Natural killer cell (primary cell): ENCODE measurements at regions not wholly inside any gene's neighbourhood (a gene's known extent, or its start where the extent isn't known, plus 50 kb on each side); places are given as distances from the start of the nearest gene placed in this dataset.

Source experiments
- ATAC-seq, 3 donors: fragments of 150-1000 bp in 2 of 3; fragments of 200-7000 bp in 1 of 3; cut with Tn5 transposase; 1 replicate in 1 of 3; 2 replicates in 2 of 3; pipeline ENCODE4 v1.10.0; 2021; ENCODE audit warnings: mild to moderate bottlenecking in 2 of 3, moderate library complexity in 2 of 3
- DNase-seq, 2 donors: peaks; one replicate each; pipeline versions ENCODE4 v3.0.0 to v3.0.0-alpha.2; 2013 to 2021; ENCODE audit warnings: mixed read lengths in 1 of 2
- H3K27ac ChIP-seq: one replicate; pipeline ENCODE4 v1.5.1; 2013; ENCODE audit warnings: mild to moderate bottlenecking, low read length
- H3K27me3 ChIP-seq: one replicate; pipeline ENCODE4 v1.6.1; 2013; ENCODE audit warnings: low read length; ENCODE audit not compliant: control insufficient read depth, insufficient read depth
- H3K36me3 ChIP-seq: one replicate; pipeline ENCODE4 v1.6.1; 2013; ENCODE audit warnings: low read length; ENCODE audit not compliant: control insufficient read depth, insufficient read depth
- H3K4me1 ChIP-seq: one replicate; pipeline ENCODE4 v1.6.1; 2013; ENCODE audit warnings: low read length; ENCODE audit not compliant: control insufficient read depth, insufficient read depth
- H3K4me3 ChIP-seq: one replicate; pipeline ENCODE4 v1.5.1; 2013; ENCODE audit warnings: low read length
- H3K9me3 ChIP-seq: one replicate; pipeline ENCODE4 v1.6.1; 2013; ENCODE audit warnings: low read length; ENCODE audit not compliant: control insufficient read depth, insufficient read depth
- H3K27ac Mint-ChIP-seq, 2 donors: one replicate each; pipeline ENCODE4 v1.8.0; 2022; ENCODE audit warnings: mild to moderate bottlenecking in 2 of 2, mixed read lengths in 2 of 2, moderate library complexity in 1 of 2
- H3K27me3 Mint-ChIP-seq, 2 donors: one replicate each; pipeline ENCODE4 v1.8.0; 2022; ENCODE audit warnings: low read depth in 2 of 2, mixed read lengths in 2 of 2
- H3K36me3 Mint-ChIP-seq: one replicate; pipeline ENCODE4 v1.8.0; 2022; ENCODE audit warnings: mixed read lengths
- H3K4me1 Mint-ChIP-seq, 2 donors: one replicate each; pipeline ENCODE4 v1.8.0; 2022; ENCODE audit warnings: mixed read lengths in 2 of 2
- H3K4me3 Mint-ChIP-seq: one replicate; pipeline ENCODE4 v1.8.0; 2022; ENCODE audit warnings: mild to moderate bottlenecking, moderate library complexity, mixed read lengths
- H3K9me3 Mint-ChIP-seq, 2 donors: one replicate each; pipeline ENCODE4 v1.8.0; 2022; ENCODE audit warnings: mixed read lengths in 2 of 2
- WGBS: methylation state at CpG from one replicate; pipeline ENCODE4 v1.1.7; 2013; ENCODE audit warnings: missing lambda C conversion rate; ENCODE audit not compliant: insufficient coverage; 5-methylcytosine and 5-hydroxymethylcytosine counted together
- intact Hi-C: fragments of 100-400 bp; cut with micrococcal nuclease; formaldehyde crosslinking; loops from one replicate; pipeline ENCODE4 v1.14.2; 2022
- TF ChIP-seq, protein P1 (sequence below): fragments of 200-600 bp; IDR thresholded peaks from one replicate; pipeline ENCODE4 v1.8.0; 2022; ENCODE audit warnings: antibody characterized with exemption

DNA sequence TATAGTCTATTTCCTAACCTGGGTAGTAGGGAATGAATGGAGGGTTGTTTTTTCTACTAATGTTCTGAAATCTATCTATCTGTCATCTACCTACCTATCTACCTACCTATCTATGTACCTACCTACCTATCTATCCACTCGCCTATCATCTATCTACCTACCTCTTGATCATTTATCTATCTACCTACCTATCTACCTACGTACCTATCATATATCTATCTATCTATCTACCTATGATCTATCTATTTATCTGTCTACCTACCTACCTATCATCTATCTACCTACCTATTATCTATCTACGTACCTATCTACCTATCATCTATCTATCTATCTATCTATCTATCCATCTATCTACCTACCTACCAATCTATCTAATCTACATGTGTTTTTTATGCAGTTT, 62.5 kb upstream of the PHACTR1 start:
- Histone ChIP-seq H3K36me3 (no peaks in the 10 kb centered on the region), H3K9me3 (no peaks in the 10 kb centered on the region), H3K27ac (no peak overlapping the region), H3K4me1 (no peaks in the 10 kb centered on the region), H3K4me3 (no peak overlapping the region), H3K27me3 (no peaks in the 10 kb centered on the region)
- intact Hi-C loops: no loop called here
- Mint-ChIP-seq H3K4me3 (no peak overlapping the region), H3K27ac (no peak overlapping the region), H3K4me1 (peaks cover 6 to 7% of the 10 kb centered on the region in 2 donors), H3K9me3 (peaks cover 0 to 3% of the 10 kb centered on the region in 2 donors), H3K36me3 (no peaks in the 10 kb centered on the region), H3K27me3 (no peaks in the 10 kb centered on the region)
- ATAC-seq (no peak), DNase-seq (no peak)
- TF ChIP-seq, protein P1, sequence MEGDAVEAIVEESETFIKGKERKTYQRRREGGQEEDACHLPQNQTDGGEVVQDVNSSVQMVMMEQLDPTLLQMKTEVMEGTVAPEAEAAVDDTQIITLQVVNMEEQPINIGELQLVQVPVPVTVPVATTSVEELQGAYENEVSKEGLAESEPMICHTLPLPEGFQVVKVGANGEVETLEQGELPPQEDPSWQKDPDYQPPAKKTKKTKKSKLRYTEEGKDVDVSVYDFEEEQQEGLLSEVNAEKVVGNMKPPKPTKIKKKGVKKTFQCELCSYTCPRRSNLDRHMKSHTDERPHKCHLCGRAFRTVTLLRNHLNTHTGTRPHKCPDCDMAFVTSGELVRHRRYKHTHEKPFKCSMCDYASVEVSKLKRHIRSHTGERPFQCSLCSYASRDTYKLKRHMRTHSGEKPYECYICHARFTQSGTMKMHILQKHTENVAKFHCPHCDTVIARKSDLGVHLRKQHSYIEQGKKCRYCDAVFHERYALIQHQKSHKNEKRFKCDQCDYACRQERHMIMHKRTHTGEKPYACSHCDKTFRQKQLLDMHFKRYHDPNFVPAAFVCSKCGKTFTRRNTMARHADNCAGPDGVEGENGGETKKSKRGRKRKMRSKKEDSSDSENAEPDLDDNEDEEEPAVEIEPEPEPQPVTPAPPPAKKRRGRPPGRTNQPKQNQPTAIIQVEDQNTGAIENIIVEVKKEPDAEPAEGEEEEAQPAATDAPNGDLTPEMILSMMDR: no peak
- WGBS: 66% methylated on average over 3 of the region's 3 CpGs

DNA sequence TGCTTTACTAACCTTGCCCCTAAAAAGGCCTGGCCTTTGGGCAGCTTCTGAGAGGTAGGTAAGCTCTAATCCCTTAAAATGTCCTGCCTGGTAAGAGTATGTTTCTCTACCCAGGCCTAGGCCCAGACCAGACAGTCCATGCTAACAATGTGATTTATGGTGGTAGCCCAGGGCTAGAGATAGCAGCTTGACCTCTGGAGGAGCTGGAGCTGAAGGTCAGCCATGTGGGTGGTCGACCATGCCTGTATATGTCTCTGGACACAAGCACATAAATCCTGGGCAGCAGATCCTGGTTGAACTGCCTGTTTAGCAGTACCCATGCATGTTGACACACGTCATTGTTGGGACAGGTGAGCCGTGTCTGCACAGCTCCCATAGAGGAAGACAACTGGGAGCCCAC, 62.1 kb upstream of the PHACTR1 start:
- Mint-ChIP-seq H3K4me1 (peaks cover 6 to 7% of the 10 kb centered on the region in 2 donors), H3K27ac (no peak overlapping the region), H3K36me3 (no peaks in the 10 kb centered on the region), H3K4me3 (no peak overlapping the region), H3K27me3 (no peaks in the 10 kb centered on the region), H3K9me3 (peaks cover 0 to under 1% of the 10 kb centered on the region in 2 donors)
- no peak overlapping the region for H3K27ac ChIP-seq
- no peak for ATAC-seq
- no peaks in the 10 kb centered on the region for H3K27me3 ChIP-seq
- TF ChIP-seq, protein P1: no peak
- intact Hi-C loops: no loop called here
- H3K9me3 ChIP-seq: no peaks in the 10 kb centered on the region
- no peaks in the 10 kb centered on the region for H3K36me3 ChIP-seq
- WGBS: 61% methylated on average over 3 of the region's 3 CpGs
- no peak for DNase-seq
- no peak overlapping the region for H3K4me3 ChIP-seq
- H3K4me1 ChIP-seq: no peaks in the 10 kb centered on the region

DNA sequence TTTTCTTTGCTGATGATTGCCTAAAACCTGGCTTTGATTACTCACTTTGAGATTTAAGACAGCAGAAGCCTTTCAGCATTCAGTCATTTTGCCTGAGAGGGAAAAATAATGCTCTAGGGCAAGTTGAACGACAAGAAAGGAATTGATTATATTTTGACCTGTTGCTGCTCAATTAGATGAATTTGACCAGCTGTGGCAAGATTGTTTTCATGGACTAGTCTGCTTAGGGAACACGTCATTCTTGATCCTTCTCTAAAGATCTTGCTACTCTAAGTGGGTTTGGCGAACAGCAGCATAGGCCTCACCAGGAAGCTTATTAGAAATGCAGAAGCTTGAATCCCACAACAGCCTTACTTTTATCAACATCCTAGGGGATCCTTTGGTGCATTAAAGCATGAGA, 59.7 kb upstream of the PHACTR1 start:
- Mint-ChIP-seq H3K27me3 (peaks cover 5 to 7% of the 10 kb centered on the region in 2 donors), H3K27ac (no peak overlapping the region), H3K9me3 (no peaks in the 10 kb centered on the region), H3K4me3 (no peak overlapping the region), H3K36me3 (no peaks in the 10 kb centered on the region), H3K4me1 (peaks cover 6 to 7% of the 10 kb centered on the region in 2 donors)
- 83% methylated on average over 3 of the region's 3 CpGs for WGBS
- H3K27ac ChIP-seq: no peak overlapping the region
- TF ChIP-seq, protein P1: no peak
- intact Hi-C loops: no loop called here
- DNase-seq: no peak
- no peak overlapping the region for H3K4me3 ChIP-seq
- H3K27me3 ChIP-seq: no peaks in the 10 kb centered on the region
- no peaks in the 10 kb centered on the region for H3K9me3 ChIP-seq
- H3K4me1 ChIP-seq: no peaks in the 10 kb centered on the region
- ATAC-seq: no peak
- H3K36me3 ChIP-seq: no peaks in the 10 kb centered on the region

DNA sequence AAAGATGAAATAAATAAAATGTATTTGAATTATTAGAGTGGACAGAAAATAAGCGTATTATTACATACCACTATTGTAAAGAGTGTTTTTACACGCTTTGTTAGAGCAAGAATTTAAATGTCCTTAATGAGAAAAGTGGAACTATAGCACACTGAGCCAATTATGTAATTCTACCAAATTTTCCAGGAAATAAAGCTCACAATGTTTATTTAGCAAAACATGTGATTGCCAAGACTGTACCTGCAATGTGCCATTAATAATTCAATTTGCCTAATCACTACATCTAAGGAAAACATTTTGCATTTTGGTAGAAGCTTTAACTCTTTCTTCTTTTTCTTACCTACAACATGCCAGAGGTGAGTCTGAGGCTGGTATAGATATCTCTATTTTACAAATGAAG, 58.7 kb upstream of the PHACTR1 start:
- peaks cover 6 to 7% of the 10 kb centered on the region in 2 donors for H3K4me1 Mint-ChIP-seq
- no CpG with 5 or more reads among the region's 2 CpGs for WGBS
- no peak overlapping the region for H3K27ac Mint-ChIP-seq
- no peaks in the 10 kb centered on the region for H3K4me1 ChIP-seq
- no peaks in the 10 kb centered on the region for H3K36me3 ChIP-seq
- H3K27me3 Mint-ChIP-seq: peaks cover 5 to 7% of the 10 kb centered on the region in 2 donors
- intact Hi-C loops: no loop called here
- no peak overlapping the region for H3K4me3 Mint-ChIP-seq
- H3K27me3 ChIP-seq: no peaks in the 10 kb centered on the region
- H3K9me3 Mint-ChIP-seq: no peaks in the 10 kb centered on the region
- H3K36me3 Mint-ChIP-seq: no peaks in the 10 kb centered on the region
- H3K4me3 ChIP-seq: no peak overlapping the region
- TF ChIP-seq, protein P1: no peak
- no peak overlapping the region for H3K27ac ChIP-seq
- no peak for ATAC-seq
- no peaks in the 10 kb centered on the region for H3K9me3 ChIP-seq
- no peak for DNase-seq
